ENCODE measurements at regions not wholly inside any gene's neighbourhood (a gene's known extent, or its start where the extent isn't known, plus 50 kb on each side); places are given as distances from the start of the nearest gene placed in this dataset.

DNA sequence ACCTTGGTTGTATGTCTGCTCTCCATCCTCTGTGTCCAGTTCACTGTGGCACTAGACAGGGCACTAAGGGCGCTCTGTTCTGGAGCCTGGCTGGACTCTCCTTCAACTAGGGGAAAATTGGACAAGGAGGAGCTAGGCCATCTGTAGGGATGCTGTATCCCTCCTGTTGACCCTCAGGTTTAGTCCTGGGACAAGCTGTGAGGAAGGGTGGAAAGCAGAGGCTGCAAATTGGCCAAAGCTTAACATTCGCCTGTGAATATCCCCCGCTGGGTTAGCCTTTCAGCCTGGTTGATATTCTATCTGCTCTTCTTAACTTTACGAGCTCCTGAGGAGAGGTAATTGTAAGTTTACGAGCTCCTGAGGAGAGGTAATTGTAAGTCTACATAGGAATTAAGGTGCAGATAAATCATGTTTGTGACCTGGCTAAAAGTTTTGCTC, 64.4 kb upstream of the ENPEP start (continued):
- TF ChIP-seq, protein P1, sequence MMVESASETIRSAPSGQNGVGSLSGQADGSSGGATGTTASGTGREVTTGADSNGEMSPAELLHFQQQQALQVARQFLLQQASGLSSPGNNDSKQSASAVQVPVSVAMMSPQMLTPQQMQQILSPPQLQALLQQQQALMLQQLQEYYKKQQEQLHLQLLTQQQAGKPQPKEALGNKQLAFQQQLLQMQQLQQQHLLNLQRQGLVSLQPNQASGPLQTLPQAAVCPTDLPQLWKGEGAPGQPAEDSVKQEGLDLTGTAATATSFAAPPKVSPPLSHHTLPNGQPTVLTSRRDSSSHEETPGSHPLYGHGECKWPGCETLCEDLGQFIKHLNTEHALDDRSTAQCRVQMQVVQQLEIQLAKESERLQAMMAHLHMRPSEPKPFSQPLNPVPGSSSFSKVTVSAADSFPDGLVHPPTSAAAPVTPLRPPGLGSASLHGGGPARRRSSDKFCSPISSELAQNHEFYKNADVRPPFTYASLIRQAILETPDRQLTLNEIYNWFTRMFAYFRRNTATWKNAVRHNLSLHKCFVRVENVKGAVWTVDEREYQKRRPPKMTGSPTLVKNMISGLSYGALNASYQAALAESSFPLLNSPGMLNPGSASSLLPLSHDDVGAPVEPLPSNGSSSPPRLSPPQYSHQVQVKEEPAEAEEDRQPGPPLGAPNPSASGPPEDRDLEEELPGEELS (CRISPR knock-in tag; IDR thresholded peaks at IDR 0.05) = no peak
- TF ChIP-seq, protein P2, sequence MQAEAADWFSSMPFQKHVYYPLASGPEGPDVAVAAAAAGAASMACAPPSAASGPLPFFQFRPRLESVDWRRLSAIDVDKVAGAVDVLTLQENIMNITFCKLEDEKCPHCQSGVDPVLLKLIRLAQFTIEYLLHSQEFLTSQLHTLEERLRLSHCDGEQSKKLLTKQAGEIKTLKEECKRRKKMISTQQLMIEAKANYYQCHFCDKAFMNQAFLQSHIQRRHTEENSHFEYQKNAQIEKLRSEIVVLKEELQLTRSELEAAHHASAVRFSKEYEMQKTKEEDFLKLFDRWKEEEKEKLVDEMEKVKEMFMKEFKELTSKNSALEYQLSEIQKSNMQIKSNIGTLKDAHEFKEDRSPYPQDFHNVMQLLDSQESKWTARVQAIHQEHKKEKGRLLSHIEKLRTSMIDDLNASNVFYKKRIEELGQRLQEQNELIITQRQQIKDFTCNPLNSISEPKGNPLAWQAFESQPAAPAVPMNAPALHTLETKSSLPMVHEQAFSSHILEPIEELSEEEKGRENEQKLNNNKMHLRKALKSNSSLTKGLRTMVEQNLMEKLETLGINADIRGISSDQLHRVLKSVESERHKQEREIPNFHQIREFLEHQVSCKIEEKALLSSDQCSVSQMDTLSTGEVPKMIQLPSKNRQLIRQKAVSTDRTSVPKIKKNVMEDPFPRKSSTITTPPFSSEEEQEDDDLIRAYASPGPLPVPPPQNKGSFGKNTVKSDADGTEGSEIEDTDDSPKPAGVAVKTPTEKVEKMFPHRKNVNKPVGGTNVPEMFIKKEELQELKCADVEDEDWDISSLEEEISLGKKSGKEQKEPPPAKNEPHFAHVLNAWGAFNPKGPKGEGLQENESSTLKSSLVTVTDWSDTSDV (CRISPR knock-in tag; IDR thresholded peaks at IDR 0.05) = no peak
- TF ChIP-seq, protein P3, sequence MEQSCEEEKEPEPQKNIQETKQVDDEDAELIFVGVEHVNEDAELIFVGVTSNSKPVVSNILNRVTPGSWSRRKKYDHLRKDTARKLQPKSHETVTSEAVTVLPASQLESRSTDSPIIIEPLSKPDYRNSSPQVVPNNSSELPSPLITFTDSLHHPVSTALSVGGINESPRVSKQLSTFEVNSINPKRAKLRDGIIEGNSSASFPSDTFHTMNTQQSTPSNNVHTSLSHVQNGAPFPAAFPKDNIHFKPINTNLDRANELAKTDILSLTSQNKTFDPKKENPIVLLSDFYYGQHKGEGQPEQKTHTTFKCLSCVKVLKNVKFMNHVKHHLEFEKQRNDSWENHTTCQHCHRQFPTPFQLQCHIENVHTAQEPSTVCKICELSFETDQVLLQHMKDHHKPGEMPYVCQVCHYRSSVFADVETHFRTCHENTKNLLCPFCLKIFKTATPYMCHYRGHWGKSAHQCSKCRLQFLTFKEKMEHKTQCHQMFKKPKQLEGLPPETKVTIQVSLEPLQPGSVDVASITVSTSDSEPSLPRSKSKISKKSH (CRISPR knock-in tag; IDR thresholded peaks at IDR 0.05; ENCODE audit: borderline replicate concordance) = no peak
- TF ChIP-seq SOX6 (IDR thresholded peaks at IDR 0.05) (no peak), SOX6 (CRISPR knock-in tag; IDR thresholded peaks at IDR 0.05) (no peak), ZNF577 (CRISPR knock-in tag; IDR thresholded peaks at IDR 0.05; ENCODE audit: borderline replicate concordance, low read depth) (no peak), ZNF264 (CRISPR knock-in tag; IDR thresholded peaks at IDR 0.05) (no peak), BRD4 (CRISPR knock-in tag; IDR thresholded peaks at IDR 0.05) (no peak)
- TF ChIP-seq, protein P4, sequence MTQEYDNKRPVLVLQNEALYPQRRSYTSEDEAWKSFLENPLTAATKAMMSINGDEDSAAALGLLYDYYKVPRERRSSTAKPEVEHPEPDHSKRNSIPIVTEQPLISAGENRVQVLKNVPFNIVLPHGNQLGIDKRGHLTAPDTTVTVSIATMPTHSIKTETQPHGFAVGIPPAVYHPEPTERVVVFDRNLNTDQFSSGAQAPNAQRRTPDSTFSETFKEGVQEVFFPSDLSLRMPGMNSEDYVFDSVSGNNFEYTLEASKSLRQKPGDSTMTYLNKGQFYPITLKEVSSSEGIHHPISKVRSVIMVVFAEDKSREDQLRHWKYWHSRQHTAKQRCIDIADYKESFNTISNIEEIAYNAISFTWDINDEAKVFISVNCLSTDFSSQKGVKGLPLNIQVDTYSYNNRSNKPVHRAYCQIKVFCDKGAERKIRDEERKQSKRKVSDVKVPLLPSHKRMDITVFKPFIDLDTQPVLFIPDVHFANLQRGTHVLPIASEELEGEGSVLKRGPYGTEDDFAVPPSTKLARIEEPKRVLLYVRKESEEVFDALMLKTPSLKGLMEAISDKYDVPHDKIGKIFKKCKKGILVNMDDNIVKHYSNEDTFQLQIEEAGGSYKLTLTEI (CRISPR knock-in tag; conservative IDR thresholded peaks at IDR 0.05) = no peak

Data from HepG2 (cell line).